ENCODE measurements at regions not wholly inside any gene's neighbourhood (a gene's known extent, or its start where the extent isn't known, plus 50 kb on each side); places are given as distances from the start of the nearest gene placed in this dataset.
"Not testable (repeated sequence)": the region's sequence is repeated elsewhere in the genome, so short reads cannot be mapped to it uniquely, and the experiment has no call there.

- Histone ChIP-seq H3K79me2 (ENCODE audit: low read length) (no peaks in the 10 kb centered on the region), H3K27ac (ENCODE audit: low read length) (no peak overlapping the region), H3K4me3 (ENCODE audit: low read length) (no peak overlapping the region), H4K20me1 (ENCODE audit: insufficient read depth, low read length) (no peaks in the 10 kb centered on the region), H3K27me3 (ENCODE audit: low read depth, low read length) (no peaks in the 10 kb centered on the region), H3K36me3 (replicated peaks; ENCODE audit: low read depth, low read length) (no peaks in the 10 kb centered on the region), H2AFZ (ENCODE audit: low read depth, low read length) (no peak overlapping the region), H3K9ac (ENCODE audit: low read length) (no peak overlapping the region), H3K4me2 (ENCODE audit: low read length) (no peak overlapping the region), H3K4me1 (ENCODE audit: low read length) (no peaks in the 10 kb centered on the region), H3K9me3 (ENCODE audit: insufficient read depth, low read length) (no peaks in the 10 kb centered on the region; the same call in 1 of the 2 replicates)
- TF ChIP-seq EZH2phosphoT487 (IDR thresholded peaks at IDR 0.05; ENCODE audit: low read depth) (no peak), CTCF (IDR thresholded peaks at IDR 0.05; ENCODE audit: low read depth, low read length) (no peak)
These were observed 114.1 kb downstream of the RAB38 start for GRCh38 chr11:88061111-88061510.

GRCh38 chr11:88059326-88059725, 115.9 kb downstream of the RAB38 start:
- H4K20me1 ChIP-seq (ENCODE audit: insufficient read depth, low read length), result no peaks in the 10 kb centered on the region

GRCh38 chr11:88051396-88051795, 123.8 kb downstream of the RAB38 start:
- H2AFZ ChIP-seq (ENCODE audit: low read depth, low read length), result no peak overlapping the region
- H4K20me1 ChIP-seq (ENCODE audit: insufficient read depth, low read length), result no peaks in the 10 kb centered on the region
- H3K27me3 ChIP-seq (ENCODE audit: low read depth, low read length), result no peaks in the 10 kb centered on the region
- no peaks in the 10 kb centered on the region for H3K36me3 ChIP-seq (replicated peaks; ENCODE audit: low read depth, low read length)
- H3K79me2 ChIP-seq (ENCODE audit: low read length), result no peaks in the 10 kb centered on the region
- no peak overlapping the region for H3K27ac ChIP-seq (ENCODE audit: low read length)
- no peaks in the 10 kb centered on the region for H3K4me1 ChIP-seq (ENCODE audit: low read length)
- no peaks in the 10 kb centered on the region for H3K9me3 ChIP-seq (ENCODE audit: insufficient read depth, low read length)
- H3K4me2 ChIP-seq (ENCODE audit: low read length), result no peak overlapping the region
- H3K4me3 ChIP-seq (ENCODE audit: low read length), result no peak overlapping the region
- no peak overlapping the region for H3K9ac ChIP-seq (ENCODE audit: low read length)
- no peak for TF ChIP-seq CTCF (IDR thresholded peaks at IDR 0.05; ENCODE audit: low read depth, low read length)
- TF ChIP-seq EZH2phosphoT487 (IDR thresholded peaks at IDR 0.05; ENCODE audit: low read depth), result no peak

More at GRCh38 chr11:88059326-88059725, 115.9 kb downstream of the RAB38 start:
- Histone ChIP-seq H3K4me1 (ENCODE audit: low read length) (no peaks in the 10 kb centered on the region), H3K4me3 (ENCODE audit: low read length) (no peak overlapping the region), H3K36me3 (replicated peaks; ENCODE audit: low read depth, low read length) (no peaks in the 10 kb centered on the region), H3K79me2 (ENCODE audit: low read length) (no peaks in the 10 kb centered on the region), H3K27ac (ENCODE audit: low read length) (no peak overlapping the region), H3K9ac (ENCODE audit: low read length) (no peak overlapping the region), H3K4me2 (ENCODE audit: low read length) (no peak overlapping the region), H2AFZ (ENCODE audit: low read depth, low read length) (no peak overlapping the region), H3K9me3 (ENCODE audit: insufficient read depth, low read length) (no peaks in the 10 kb centered on the region; the same call in 1 of the 2 replicates), H3K27me3 (ENCODE audit: low read depth, low read length) (no peaks in the 10 kb centered on the region)
- TF ChIP-seq CTCF (IDR thresholded peaks at IDR 0.05; ENCODE audit: low read depth, low read length) (no peak), EZH2phosphoT487 (IDR thresholded peaks at IDR 0.05; ENCODE audit: low read depth) (no peak)

- Histone ChIP-seq H3K27me3 (ENCODE audit: low read depth, low read length) (no peaks in the 10 kb centered on the region), H3K9me3 (ENCODE audit: insufficient read depth, low read length) (no peaks in the 10 kb centered on the region), H3K4me2 (ENCODE audit: low read length) (no peak overlapping the region), H3K4me3 (ENCODE audit: low read length) (no peak overlapping the region), H3K4me1 (ENCODE audit: low read length) (no peaks in the 10 kb centered on the region), H4K20me1 (ENCODE audit: insufficient read depth, low read length) (no peaks in the 10 kb centered on the region), H3K36me3 (replicated peaks; ENCODE audit: low read depth, low read length) (no peaks in the 10 kb centered on the region), H3K9ac (ENCODE audit: low read length) (no peak overlapping the region), H2AFZ (ENCODE audit: low read depth, low read length) (no peak overlapping the region), H3K79me2 (ENCODE audit: low read length) (no peaks in the 10 kb centered on the region), H3K27ac (ENCODE audit: low read length) (no peak overlapping the region)
- no peak for TF ChIP-seq EZH2phosphoT487 (IDR thresholded peaks at IDR 0.05; ENCODE audit: low read depth)
- no peak for TF ChIP-seq CTCF (IDR thresholded peaks at IDR 0.05; ENCODE audit: low read depth, low read length)
These were observed 125.0 kb downstream of the RAB38 start for GRCh38 chr11:88050247-88050646.

- peaks cover 22% of the 10 kb centered on the region for H3K27me3 ChIP-seq (ENCODE audit: low read depth, low read length)
These were observed 130.0 kb downstream of the RAB38 start for GRCh38 chr11:88045288-88045687.

GRCh38 chr11:88044658-88045057, 130.6 kb downstream of the RAB38 start:
- not testable (repeated sequence) for H3K4me1 ChIP-seq (ENCODE audit: low read length); H3K9ac ChIP-seq (ENCODE audit: low read length); H4K20me1 ChIP-seq (ENCODE audit: insufficient read depth, low read length); H3K27ac ChIP-seq (ENCODE audit: low read length); H3K36me3 ChIP-seq (replicated peaks; ENCODE audit: low read depth, low read length); H3K4me3 ChIP-seq (ENCODE audit: low read length); H3K9me3 ChIP-seq (ENCODE audit: insufficient read depth, low read length); H2AFZ ChIP-seq (ENCODE audit: low read depth, low read length); H3K4me2 ChIP-seq (ENCODE audit: low read length); H3K79me2 ChIP-seq (ENCODE audit: low read length)
- H3K27me3 ChIP-seq (ENCODE audit: low read depth, low read length), result peaks cover 22% of the 10 kb centered on the region

More at GRCh38 chr11:88045288-88045687, 130.0 kb downstream of the RAB38 start:
- H3K4me2 ChIP-seq (ENCODE audit: low read length); H2AFZ ChIP-seq (ENCODE audit: low read depth, low read length); H3K9me3 ChIP-seq (ENCODE audit: insufficient read depth, low read length); H3K9ac ChIP-seq (ENCODE audit: low read length); H3K4me1 ChIP-seq (ENCODE audit: low read length); H4K20me1 ChIP-seq (ENCODE audit: insufficient read depth, low read length); H3K27ac ChIP-seq (ENCODE audit: low read length); H3K79me2 ChIP-seq (ENCODE audit: low read length); H3K4me3 ChIP-seq (ENCODE audit: low read length); H3K36me3 ChIP-seq (replicated peaks; ENCODE audit: low read depth, low read length): not testable (repeated sequence)
